ENCODE measurements at regions not wholly inside any gene's neighbourhood (a gene's known extent, or its start where the extent isn't known, plus 50 kb on each side); places are given as distances from the start of the nearest gene placed in this dataset.

- no peak for TF ChIP-seq CTCF (IDR thresholded peaks at IDR 0.05)
- no peak for TF ChIP-seq POLR2A (IDR thresholded peaks at IDR 0.05)
Measured at GRCh38 chr3:87333393-87333892, 57.1 kb upstream of the POU1F1 start.

All from lower leg skin (tissue), 3 donors.